ENCODE measurements at regions not wholly inside any gene's neighbourhood (a gene's known extent, or its start where the extent isn't known, plus 50 kb on each side); places are given as distances from the start of the nearest gene placed in this dataset.

DNA sequence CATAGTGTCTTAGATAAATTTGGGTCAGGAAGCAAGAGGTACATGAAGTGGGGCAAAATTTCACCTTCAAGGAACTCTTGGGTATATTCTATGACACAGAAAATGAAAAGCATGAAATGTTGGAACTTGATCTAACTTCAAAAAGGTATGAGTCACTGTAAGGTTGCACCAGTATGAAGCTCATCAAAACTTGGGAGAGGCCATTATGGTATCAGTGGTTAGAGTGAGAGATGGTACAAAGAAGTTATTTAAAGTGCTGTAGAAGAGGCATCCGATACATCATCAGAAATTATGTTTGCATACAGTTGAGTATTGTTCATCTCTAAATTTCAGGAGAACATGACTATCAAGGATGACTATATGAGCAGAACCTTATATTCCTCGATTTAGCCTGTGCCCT is 302.9 kb upstream of the SUCLG2 start:
- TF ChIP-seq, protein P1, sequence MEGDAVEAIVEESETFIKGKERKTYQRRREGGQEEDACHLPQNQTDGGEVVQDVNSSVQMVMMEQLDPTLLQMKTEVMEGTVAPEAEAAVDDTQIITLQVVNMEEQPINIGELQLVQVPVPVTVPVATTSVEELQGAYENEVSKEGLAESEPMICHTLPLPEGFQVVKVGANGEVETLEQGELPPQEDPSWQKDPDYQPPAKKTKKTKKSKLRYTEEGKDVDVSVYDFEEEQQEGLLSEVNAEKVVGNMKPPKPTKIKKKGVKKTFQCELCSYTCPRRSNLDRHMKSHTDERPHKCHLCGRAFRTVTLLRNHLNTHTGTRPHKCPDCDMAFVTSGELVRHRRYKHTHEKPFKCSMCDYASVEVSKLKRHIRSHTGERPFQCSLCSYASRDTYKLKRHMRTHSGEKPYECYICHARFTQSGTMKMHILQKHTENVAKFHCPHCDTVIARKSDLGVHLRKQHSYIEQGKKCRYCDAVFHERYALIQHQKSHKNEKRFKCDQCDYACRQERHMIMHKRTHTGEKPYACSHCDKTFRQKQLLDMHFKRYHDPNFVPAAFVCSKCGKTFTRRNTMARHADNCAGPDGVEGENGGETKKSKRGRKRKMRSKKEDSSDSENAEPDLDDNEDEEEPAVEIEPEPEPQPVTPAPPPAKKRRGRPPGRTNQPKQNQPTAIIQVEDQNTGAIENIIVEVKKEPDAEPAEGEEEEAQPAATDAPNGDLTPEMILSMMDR (IDR thresholded peaks at IDR 0.05) = no peak
- TF ChIP-seq POLR2AphosphoS5 (IDR thresholded peaks at IDR 0.05) (no peak), POLR2A (IDR thresholded peaks at IDR 0.05) (no peak)

Measured in sigmoid colon (tissue), 4 donors.